HEK293T (cell line): ENCODE measurements at regions not wholly inside any gene's neighbourhood (a gene's known extent, or its start where the extent isn't known, plus 50 kb on each side); places are given as distances from the start of the nearest gene placed in this dataset.

Source experiments
- CTCF ChIA-PET: fragments of 350-600 bp; formaldehyde crosslinking; extraction: SDS; loops from one replicate; lab custom pipeline; 2021; ENCODE audit warnings: antibody characterized with exemption, inconsistent platforms; lab: Yijun Ruan, JAX
- POLR2A ChIA-PET: fragments of 350-600 bp; formaldehyde crosslinking; extraction: SDS; loops from one replicate; lab custom pipeline; 2020; ENCODE audit warnings: antibody characterized with exemption, inconsistent platforms; lab: Yijun Ruan, JAX
- DNase-seq: peaks from one replicate; pipeline ENCODE4 v3.0.0; 2012; ENCODE audit warnings: mixed read lengths; ENCODE audit errors: extremely low spot score
- ARNT ChIP-seq: fragments of 450-650 bp; IDR thresholded peaks from 2 replicates; pipeline ENCODE4 v1.6.1; 2017; ENCODE audit warnings: mild to moderate bottlenecking
- BHLHE40 ChIP-seq: fragments of 450-650 bp; IDR thresholded peaks from 2 replicates; pipeline ENCODE4 v1.6.1; 2016; ENCODE audit warnings: mild to moderate bottlenecking, moderate library complexity, borderline replicate concordance
- CTBP1 ChIP-seq: fragments of 450-650 bp; IDR thresholded peaks from 2 replicates; pipeline ENCODE4 v1.6.1; 2016; ENCODE audit warnings: borderline replicate concordance
- ELF4 ChIP-seq: fragments of 450-650 bp; IDR thresholded peaks from 2 replicates; pipeline ENCODE4 v1.6.1; 2017; ENCODE audit warnings: antibody characterized with exemption
- FOXA1 ChIP-seq: fragments of 450-650 bp; IDR thresholded peaks from 2 replicates; pipeline ENCODE4 v1.6.1; 2016; ENCODE audit warnings: mild to moderate bottlenecking
- FOXK2 ChIP-seq: fragments of 450-650 bp; IDR thresholded peaks from 2 replicates; pipeline ENCODE4 v1.6.1; 2016; ENCODE audit warnings: mild to moderate bottlenecking
- FOXM1 ChIP-seq: fragments of 450-650 bp; IDR thresholded peaks from 2 replicates; pipeline ENCODE4 v1.6.1; 2017; ENCODE audit warnings: mild to moderate bottlenecking, borderline replicate concordance
- HDGF ChIP-seq: fragments of 450-650 bp; IDR thresholded peaks from 2 replicates; pipeline ENCODE4 v1.6.1; 2017; ENCODE audit warnings: antibody characterized with exemption, borderline replicate concordance
- L3MBTL2 ChIP-seq: fragments of 450-650 bp; conservative IDR thresholded peaks from 2 replicates; pipeline ENCODE4 v1.6.1; 2016; ENCODE audit warnings: mild to moderate bottlenecking
- LEF1 ChIP-seq: fragments of 450-650 bp; IDR thresholded peaks from 2 replicates; pipeline ENCODE4 v1.6.1; 2017; ENCODE audit warnings: mild to moderate bottlenecking, borderline replicate concordance
- NFRKB ChIP-seq: fragments of 450-650 bp; IDR thresholded peaks from 2 replicates; pipeline ENCODE4 v1.6.1; 2016; ENCODE audit warnings: mild to moderate bottlenecking, moderate library complexity
- SP1 ChIP-seq: fragments of 450-650 bp; IDR thresholded peaks from 2 replicates; pipeline ENCODE4 v1.6.1; 2017
- SUZ12 ChIP-seq: fragments of 450-650 bp; IDR thresholded peaks from 2 replicates; pipeline ENCODE4 v1.6.1; 2016; ENCODE audit warnings: mild to moderate bottlenecking
- TARDBP ChIP-seq: fragments of 450-650 bp; IDR thresholded peaks from 2 replicates; pipeline ENCODE4 v1.6.1; 2016
- ZNF384 ChIP-seq: fragments of 450-650 bp; IDR thresholded peaks from 2 replicates; pipeline ENCODE4 v1.6.1; 2016
- TF ChIP-seq, protein P1 (sequence below): fragments of 450-650 bp; IDR thresholded peaks from 2 replicates; pipeline ENCODE4 v1.6.1; 2016

DNA sequence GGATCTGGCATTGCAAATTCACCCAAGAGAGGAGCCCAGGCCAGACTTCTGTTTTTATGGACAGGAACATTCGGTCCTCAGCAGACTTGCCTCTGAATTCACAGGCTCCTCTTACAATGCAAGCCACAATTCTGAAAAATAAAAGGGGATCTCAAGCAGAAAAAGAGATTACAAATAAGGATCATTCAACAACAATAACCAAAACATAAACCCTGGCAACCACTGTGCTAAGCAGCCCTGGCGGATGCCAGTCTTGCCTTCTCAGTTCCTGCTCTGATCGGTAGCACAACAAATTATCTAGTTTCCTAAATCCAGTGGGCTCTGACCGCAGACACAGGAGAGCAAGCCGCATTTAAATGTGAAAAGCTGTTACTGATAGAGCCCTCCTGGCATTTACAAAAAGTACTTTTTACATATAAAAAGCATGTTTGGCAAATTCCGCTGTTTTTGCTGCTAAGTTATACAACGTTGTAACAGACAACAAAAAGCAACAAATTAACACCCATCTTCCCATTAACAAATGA lies 123.4 kb upstream of the FOXD3 start:
- ChIA-PET POLR2A (no interaction called here), CTCF (interaction anchor here (0.7 kb wide), 1 partner anchor 10 kb away, joined by 3 read pairs; no protein-coding TSS in a partner anchor)
- no peak for DNase-seq
- TF ChIP-seq TARDBP, result no peak
- TF ChIP-seq SP1, result no peak
- no peak for TF ChIP-seq HDGF
- no peak for TF ChIP-seq L3MBTL2
- TF ChIP-seq FOXM1, result no peak
- TF ChIP-seq, protein P1, sequence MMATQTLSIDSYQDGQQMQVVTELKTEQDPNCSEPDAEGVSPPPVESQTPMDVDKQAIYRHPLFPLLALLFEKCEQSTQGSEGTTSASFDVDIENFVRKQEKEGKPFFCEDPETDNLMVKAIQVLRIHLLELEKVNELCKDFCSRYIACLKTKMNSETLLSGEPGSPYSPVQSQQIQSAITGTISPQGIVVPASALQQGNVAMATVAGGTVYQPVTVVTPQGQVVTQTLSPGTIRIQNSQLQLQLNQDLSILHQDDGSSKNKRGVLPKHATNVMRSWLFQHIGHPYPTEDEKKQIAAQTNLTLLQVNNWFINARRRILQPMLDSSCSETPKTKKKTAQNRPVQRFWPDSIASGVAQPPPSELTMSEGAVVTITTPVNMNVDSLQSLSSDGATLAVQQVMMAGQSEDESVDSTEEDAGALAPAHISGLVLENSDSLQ, result no peak
- TF ChIP-seq ELF4, result no peak
- no peak for TF ChIP-seq ARNT
- TF ChIP-seq ZNF384, result no peak
- TF ChIP-seq FOXK2, result no peak
- no peak for TF ChIP-seq NFRKB
- TF ChIP-seq FOXA1, result no peak
- no peak for TF ChIP-seq SUZ12
- TF ChIP-seq LEF1, result no peak

DNA sequence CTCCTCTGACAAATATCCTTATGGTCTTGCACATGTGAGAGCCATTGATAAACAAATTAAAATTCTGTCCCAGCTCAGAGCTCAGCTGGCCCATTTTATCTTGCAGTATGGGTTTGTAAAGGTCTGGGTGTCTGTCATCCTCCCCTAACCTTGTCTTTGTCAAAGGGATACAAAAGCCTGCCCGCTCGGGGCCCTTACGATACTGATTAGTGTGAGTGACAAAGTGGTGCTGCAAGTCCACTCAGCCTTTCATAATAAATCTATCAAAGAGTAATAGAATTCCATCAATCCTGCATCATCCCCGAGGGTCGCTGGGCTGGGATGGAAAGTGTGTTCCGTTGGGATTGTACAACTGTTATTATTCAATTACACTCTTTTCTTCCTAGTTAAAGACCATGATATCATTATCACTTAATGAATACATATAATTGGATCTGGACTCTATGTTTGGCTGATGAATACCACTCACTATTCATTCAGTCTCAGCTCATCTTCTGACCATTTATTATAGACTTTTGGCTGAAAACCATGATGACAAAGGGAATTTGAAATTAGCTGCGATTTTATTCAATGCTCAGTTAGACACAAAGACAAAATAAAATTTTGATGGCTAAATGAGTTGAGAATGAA lies 122.5 kb upstream of the FOXD3 start:
- no peak for DNase-seq
- ChIA-PET CTCF (no interaction called here), POLR2A (no interaction called here)
- no peak for TF ChIP-seq BHLHE40
- TF ChIP-seq LEF1, result no peak
- TF ChIP-seq TARDBP, result no peak
- no peak for TF ChIP-seq FOXM1
- TF ChIP-seq, protein P1, result no peak
- TF ChIP-seq L3MBTL2, result no peak
- no peak for TF ChIP-seq HDGF
- no peak for TF ChIP-seq FOXA1
- TF ChIP-seq ZNF384, result no peak
- no peak for TF ChIP-seq CTBP1
- TF ChIP-seq SP1, result no peak
- no peak for TF ChIP-seq ARNT

DNA sequence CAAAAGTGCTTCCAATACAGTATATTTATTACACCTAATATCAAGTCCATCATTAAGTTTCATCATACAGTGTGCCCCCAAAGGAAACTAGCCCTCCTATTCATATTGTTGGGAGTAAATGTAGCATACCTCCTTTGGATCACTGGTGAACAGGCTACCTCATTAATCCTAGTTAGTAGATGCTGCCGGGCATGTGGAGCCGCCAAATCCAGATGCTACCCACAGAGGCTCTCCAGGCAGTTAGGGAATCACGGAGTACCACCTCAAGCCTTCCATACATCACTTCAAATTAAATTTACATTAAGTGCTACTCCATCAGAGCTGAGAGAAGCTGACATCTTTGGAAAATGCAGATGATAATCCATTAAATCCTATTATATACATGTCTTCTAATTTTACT lies 121.7 kb upstream of the FOXD3 start:
- CTCF ChIA-PET, result no interaction called here
- POLR2A ChIA-PET, result no interaction called here
- DNase-seq, result no peak
- no peak for TF ChIP-seq SP1
- TF ChIP-seq ARNT, result no peak
- TF ChIP-seq CTBP1, result no peak
- no peak for TF ChIP-seq FOXM1
- no peak for TF ChIP-seq LEF1
- TF ChIP-seq, protein P1, result no peak
- TF ChIP-seq NFRKB, result no peak

DNA sequence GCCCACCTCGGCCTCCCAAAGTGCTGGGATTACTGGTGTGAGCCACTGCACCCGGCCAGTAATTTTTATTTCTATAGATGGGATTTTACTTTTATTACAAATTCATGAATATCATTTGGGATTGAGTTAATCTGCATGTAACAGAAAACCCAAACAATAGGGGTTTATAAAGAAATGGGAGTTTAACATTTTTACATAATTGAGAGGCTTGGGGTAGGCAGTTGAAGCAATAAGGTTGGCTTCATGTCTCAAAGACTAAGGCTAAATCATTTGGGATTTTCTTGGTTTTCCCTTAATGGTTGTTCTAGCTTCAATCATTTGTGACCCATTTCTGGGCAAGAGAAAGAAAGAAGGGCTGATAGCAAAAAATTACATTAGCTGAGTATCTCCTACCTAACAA lies 118.7 kb upstream of the FOXD3 start:
- CTCF ChIA-PET, result interaction anchor here (0.6 kb wide), 1 partner anchor 26 kb away, joined by 3 read pairs; no protein-coding TSS in a partner anchor
- POLR2A ChIA-PET, result no interaction called here

DNA sequence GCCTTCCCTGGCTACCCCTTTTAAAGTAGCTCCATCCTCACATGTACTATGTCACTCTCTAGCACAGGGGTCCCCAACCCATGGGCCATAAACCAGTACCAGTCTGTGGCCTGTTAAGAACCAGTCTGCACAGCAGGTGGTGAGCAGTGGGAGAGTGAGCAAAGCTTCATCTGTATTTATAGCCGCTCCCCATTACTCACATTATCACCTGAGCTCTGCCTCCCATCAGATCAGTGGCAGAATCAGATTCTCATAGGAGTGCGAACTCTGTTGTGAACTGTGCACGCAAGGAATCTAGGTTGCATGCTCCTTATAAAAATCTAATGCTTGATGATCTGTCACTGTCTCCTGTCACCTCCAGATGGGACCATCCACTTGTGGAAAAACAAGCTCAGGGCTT lies 116.6 kb upstream of the FOXD3 start:
- TF ChIP-seq FOXK2, result no peak
- TF ChIP-seq BHLHE40, result no peak
- TF ChIP-seq TARDBP, result no peak
- no peak for TF ChIP-seq LEF1
- TF ChIP-seq FOXM1, result no peak
- ChIA-PET CTCF (no interaction called here), POLR2A (no interaction called here)
- no peak for DNase-seq

More for the DNA sequence above, 118.7 kb upstream of the FOXD3 start:
- no peak for DNase-seq
- TF ChIP-seq FOXM1 (no peak), LEF1 (no peak), SP1 (no peak), SUZ12 (no peak), NFRKB (no peak), CTBP1 (no peak), FOXK2 (no peak), ELF4 (no peak), BHLHE40 (no peak), TARDBP (no peak), FOXA1 (no peak), ARNT (no peak), HDGF (no peak), L3MBTL2 (no peak), ZNF384 (no peak)
- TF ChIP-seq, protein P1, result no peak

DNA sequence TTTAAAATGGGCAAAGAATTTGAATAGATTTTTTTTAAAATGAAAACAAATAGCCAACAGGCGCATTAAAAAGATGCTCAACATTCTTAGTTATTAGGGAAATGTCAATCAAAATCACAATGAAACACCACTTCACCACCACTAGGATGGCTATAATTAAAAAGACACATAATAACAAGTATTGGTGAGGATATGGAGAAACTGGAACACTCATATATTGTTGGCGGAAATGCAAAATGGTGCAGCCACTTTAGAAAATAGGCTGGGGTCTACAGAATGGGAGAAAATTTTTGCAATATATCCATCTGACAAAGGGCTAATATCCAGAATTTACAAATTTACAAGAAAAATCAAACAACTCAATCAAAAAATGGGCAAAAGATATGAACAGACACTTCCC lies 107.8 kb upstream of the FOXD3 start:
- CTCF ChIA-PET, result no interaction called here
- DNase-seq, result no peak
- POLR2A ChIA-PET, result no interaction called here
- TF ChIP-seq FOXM1, result no peak
- TF ChIP-seq NFRKB, result no peak
- no peak for TF ChIP-seq HDGF
